ENCODE measurements at regions not wholly inside any gene's neighbourhood (a gene's known extent, or its start where the extent isn't known, plus 50 kb on each side); places are given as distances from the start of the nearest gene placed in this dataset.

- Histone ChIP-seq H3K36me3 (replicated peaks in 1 of 2; ENCODE audit: control insufficient read depth in 1 of 2, insufficient read depth in 2 of 2, low read length in 1 of 2) (no peaks in the 10 kb centered on the region), H3K4me3 (ENCODE audit: low read depth in 2 of 2, low read length in 1 of 2) (no peak overlapping the region), H3K9me2 (no peaks in the 10 kb centered on the region), H3K9ac (no peak overlapping the region), H3F3A (replicated peaks; ENCODE audit: insufficient read depth) (no peaks in the 10 kb centered on the region), H2AFZ (ENCODE audit: low read depth) (no peak overlapping the region), H3K9me3 (no peaks in the 10 kb centered on the region), H3K79me2 (ENCODE audit: insufficient read depth) (no peaks in the 10 kb centered on the region), H3K27ac (ENCODE audit: low read depth in 2 of 2, low read length in 1 of 2) (no peak overlapping the region), H3K4me1 (ENCODE audit: control insufficient read depth in 1 of 2, insufficient read depth in 2 of 2, low read depth in 1 of 2, low read length in 1 of 2) (no peaks in the 10 kb centered on the region), H4K20me1 (ENCODE audit: insufficient read depth) (no peaks in the 10 kb centered on the region), H3K27me3 (ENCODE audit: insufficient read depth) (no peaks in the 10 kb centered on the region), H3K4me2 (no peak overlapping the region)
- WGBS (ENCODE audit: low lambda C conversion rate): 2% methylated on average over 1 of the region's 1 CpG
- no peak for DNase-seq
- TF ChIP-seq RAD21 (IDR thresholded peaks at IDR 0.05; ENCODE audit: low read length): no peak
- TF ChIP-seq GATA2 (CRISPR knock-in tag; IDR thresholded peaks at IDR 0.05): no peak
- TF ChIP-seq NRF1 (IDR thresholded peaks at IDR 0.05; ENCODE audit: low read depth, low read length): no peak
- no peak for TF ChIP-seq EZH2phosphoT487 (IDR thresholded peaks at IDR 0.05; ENCODE audit: borderline replicate concordance, low read depth)
- no peak for TF ChIP-seq CTCF (IDR thresholded peaks at IDR 0.05)
- TF ChIP-seq RXRA (IDR thresholded peaks at IDR 0.05; ENCODE audit: borderline replicate concordance, low read depth): no peak
- TF ChIP-seq TAF1 (IDR thresholded peaks at IDR 0.05; ENCODE audit: borderline replicate concordance, low read depth, low read length): no peak
- ChIA-PET CTCF (no interaction called here), POLR2A (no interaction called here)
Observed at GRCh38 chr9:75626860-75627259, 263.6 kb upstream of the PCSK5 start.

- Histone ChIP-seq H3K27me3 (ENCODE audit: insufficient read depth) (no peaks in the 10 kb centered on the region), H2AFZ (ENCODE audit: low read depth) (no peak overlapping the region), H3K9me3 (no peaks in the 10 kb centered on the region), H3F3A (replicated peaks; ENCODE audit: insufficient read depth) (no peaks in the 10 kb centered on the region), H4K20me1 (ENCODE audit: insufficient read depth) (no peaks in the 10 kb centered on the region), H3K36me3 (replicated peaks in 1 of 2; ENCODE audit: control insufficient read depth in 1 of 2, insufficient read depth in 2 of 2, low read length in 1 of 2) (no peaks in the 10 kb centered on the region), H3K4me1 (ENCODE audit: control insufficient read depth in 1 of 2, insufficient read depth in 2 of 2, low read depth in 1 of 2, low read length in 1 of 2) (no peaks in the 10 kb centered on the region), H3K79me2 (ENCODE audit: insufficient read depth) (no peaks in the 10 kb centered on the region), H3K9me2 (no peaks in the 10 kb centered on the region), H3K9ac (no peak overlapping the region), H3K4me2 (no peak overlapping the region), H3K27ac (ENCODE audit: low read depth in 2 of 2, low read length in 1 of 2) (no peak overlapping the region), H3K4me3 (ENCODE audit: low read depth in 2 of 2, low read length in 1 of 2) (no peak overlapping the region)
- TF ChIP-seq YY1 (IDR thresholded peaks at IDR 0.05; ENCODE audit: low read depth) (no peak), NFIC (IDR thresholded peaks at IDR 0.05; ENCODE audit: borderline replicate concordance) (no peak), SIN3A (IDR thresholded peaks at IDR 0.05; ENCODE audit: borderline replicate concordance, low read depth, low read length) (no peak), PBX3 (IDR thresholded peaks at IDR 0.05) (no peak), RFX5 (IDR thresholded peaks at IDR 0.05; ENCODE audit: low read length) (no peak), CTCF (IDR thresholded peaks at IDR 0.05) (no peak), MEF2A (IDR thresholded peaks at IDR 0.05; ENCODE audit: borderline replicate concordance, low read depth) (no peak)
- ChIA-PET POLR2A (no interaction called here), CTCF (no interaction called here)
- no peak for DNase-seq
- 0% methylated on average over 3 of the region's 3 CpGs for whole genome bisulfite sequencing (ENCODE audit: low lambda C conversion rate)
Observed at GRCh38 chr9:75628952-75629351, 261.5 kb upstream of the PCSK5 start.
